HEK293 (cell line): ENCODE measurements at regions not wholly inside any gene's neighbourhood (a gene's known extent, or its start where the extent isn't known, plus 50 kb on each side); places are given as distances from the start of the nearest gene placed in this dataset.

ENCODE experiments used
- CTCF ChIP-seq: fragments of 450-650 bp; formaldehyde crosslinking; IDR thresholded peaks from 2 replicates; pipeline ENCODE4 v1.5.1; 2016; ENCODE audit warnings: missing biosample characterization, missing genetic modification characterization
- FEZF1 ChIP-seq: fragments of 450-650 bp; formaldehyde crosslinking; IDR thresholded peaks from 2 replicates; pipeline ENCODE4 v1.5.1; 2016; ENCODE audit warnings: missing biosample characterization, missing genetic modification characterization
- ZFP69B ChIP-seq: fragments of 450-650 bp; formaldehyde crosslinking; IDR thresholded peaks from 2 replicates; pipeline ENCODE4 v1.5.1; 2016; ENCODE audit warnings: missing biosample characterization, missing genetic modification characterization
- ZNF184 ChIP-seq: fragments of 450-650 bp; IDR thresholded peaks from 2 replicates; pipeline ENCODE4 v1.5.1; 2018; ENCODE audit warnings: missing biosample characterization, mild to moderate bottlenecking, missing genetic modification characterization
- ZNF24 ChIP-seq: fragments of 450-650 bp; formaldehyde crosslinking; IDR thresholded peaks from 2 replicates; pipeline ENCODE4 v1.5.1; 2016; ENCODE audit warnings: missing biosample characterization, missing genetic modification characterization
- ZNF292 ChIP-seq: fragments of 450-650 bp; formaldehyde crosslinking; IDR thresholded peaks from 2 replicates; pipeline ENCODE4 v1.5.1; 2016; ENCODE audit warnings: low read depth, missing biosample characterization, missing genetic modification characterization, borderline replicate concordance
- ZNF580 ChIP-seq: fragments of 450-650 bp; formaldehyde crosslinking; IDR thresholded peaks from 2 replicates; pipeline ENCODE4 v1.5.1; 2016; ENCODE audit warnings: missing biosample characterization, missing genetic modification characterization
- ZNF645 ChIP-seq: fragments of 450-650 bp; formaldehyde crosslinking; IDR thresholded peaks from 2 replicates; pipeline ENCODE4; 2016; ENCODE audit warnings: missing biosample characterization, missing genetic modification characterization

DNA sequence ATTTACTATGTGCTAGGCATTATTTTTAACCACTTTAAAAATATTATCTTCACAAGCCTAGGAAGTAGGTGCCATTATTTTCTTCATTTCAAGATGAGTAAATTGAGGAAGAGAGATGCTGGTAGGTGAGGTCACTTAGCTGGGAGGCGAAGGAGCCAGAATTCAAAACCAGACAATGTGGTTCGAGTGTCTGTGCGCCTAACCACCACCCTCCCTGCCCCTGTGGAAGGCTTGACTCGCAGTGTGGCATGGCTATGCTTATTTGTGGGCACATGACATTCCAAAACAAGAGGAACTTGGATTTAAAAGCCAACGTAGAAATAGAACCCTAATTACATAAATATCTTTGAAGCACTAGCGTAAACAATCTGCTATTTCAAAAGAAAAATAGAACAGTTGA is 226.6 kb upstream of the PITX2 start:
- no peak for TF ChIP-seq ZFP69B (tag by site-specific recombination)
- TF ChIP-seq ZNF292 = no peak
- no peak for TF ChIP-seq ZNF645 (tag by site-specific recombination)
- no peak for TF ChIP-seq ZNF24 (tag by site-specific recombination)
- TF ChIP-seq CTCF (tag by site-specific recombination) = no peak
- no peak for TF ChIP-seq ZNF580 (tag by site-specific recombination)
- TF ChIP-seq FEZF1 (tag by site-specific recombination) = no peak
- no peak for TF ChIP-seq ZNF184 (tag by site-specific recombination)
